SK-N-MC (cell line): ENCODE measurements at regions not wholly inside any gene's neighbourhood (a gene's known extent, or its start where the extent isn't known, plus 50 kb on each side); places are given as distances from the start of the nearest gene placed in this dataset.

Experiments
- DNase-seq: peaks from one replicate; pipeline ENCODE4 v3.0.0-alpha.2; 2011; ENCODE audit warnings: low read depth, low spot score
- H3K27ac ChIP-seq: fragments of 200-600 bp; sonication (generic); 2 replicates; pipeline ENCODE4 v1.5.1; 2016; ENCODE audit warnings: mixed run types
- H3K36me3 ChIP-seq: fragments of 200-600 bp; sonication (generic); 2 replicates; pipeline ENCODE4 v1.6.1; 2017; ENCODE audit warnings: antibody characterized with exemption, low read length, mixed read lengths; ENCODE audit not compliant: insufficient read depth
- H3K4me3 ChIP-seq: fragments of 200-600 bp; sonication (generic); 2 replicates; pipeline ENCODE4 v1.5.1; 2016
- H3K9ac ChIP-seq: fragments of 200-600 bp; sonication (generic); 2 replicates; pipeline ENCODE4 v1.8.0; 2017; ENCODE audit warnings: mixed run types, mixed read lengths; ENCODE audit not compliant: insufficient read length
- H3K9me3 ChIP-seq: fragments of 200-600 bp; sonication (generic); 2 replicates; pipeline ENCODE4 v1.6.1; 2017; ENCODE audit warnings: low read depth, mild to moderate bottlenecking, antibody characterized with exemption, low read length, moderate library complexity, mixed read lengths
- EZH2 ChIP-seq: fragments of 200-600 bp; sonication (generic); IDR thresholded peaks from one replicate; pipeline ENCODE4 v1.6.1; 2017; ENCODE audit warnings: antibody characterized with exemption
- FOXP2 ChIP-seq: optimal IDR thresholded peaks from 2 replicates; pipeline ENCODE3; 2011; ENCODE audit warnings: mild to moderate bottlenecking, moderate library complexity; ENCODE audit not compliant: insufficient read depth; ENCODE audit errors: extremely low read length, control extremely low read depth
- POLR2AphosphoS5 ChIP-seq: IDR thresholded peaks from 2 replicates; pipeline ENCODE4 v1.6.1; 2012; ENCODE audit warnings: mild to moderate bottlenecking, low read depth, low read length, borderline replicate concordance

- DNase-seq: no peak
Measured at GRCh38 chr2:58660046-58660445, 418.9 kb upstream of the FANCL start.

GRCh38 chr2:58655152-58655551 lies 414.0 kb upstream of the FANCL start:
- DNase-seq: no peak
- Histone ChIP-seq H3K9ac (no peak overlapping the region), H3K9me3 (no peaks in the 10 kb centered on the region), H3K27ac (no peak overlapping the region), H3K36me3 (no peaks in the 10 kb centered on the region), H3K4me3 (no peak overlapping the region)
- TF ChIP-seq FOXP2 (no peak), EZH2 (no peak), POLR2AphosphoS5 (no peak)

More at GRCh38 chr2:58660046-58660445, 418.9 kb upstream of the FANCL start:
- H3K36me3 ChIP-seq: no peaks in the 10 kb centered on the region
- no peak overlapping the region for H3K4me3 ChIP-seq
- TF ChIP-seq EZH2 (no peak), POLR2AphosphoS5 (no peak), FOXP2 (no peak)
- no peak overlapping the region for H3K27ac ChIP-seq
- no peak overlapping the region for H3K9ac ChIP-seq
- H3K9me3 ChIP-seq: no peaks in the 10 kb centered on the region

DNA sequence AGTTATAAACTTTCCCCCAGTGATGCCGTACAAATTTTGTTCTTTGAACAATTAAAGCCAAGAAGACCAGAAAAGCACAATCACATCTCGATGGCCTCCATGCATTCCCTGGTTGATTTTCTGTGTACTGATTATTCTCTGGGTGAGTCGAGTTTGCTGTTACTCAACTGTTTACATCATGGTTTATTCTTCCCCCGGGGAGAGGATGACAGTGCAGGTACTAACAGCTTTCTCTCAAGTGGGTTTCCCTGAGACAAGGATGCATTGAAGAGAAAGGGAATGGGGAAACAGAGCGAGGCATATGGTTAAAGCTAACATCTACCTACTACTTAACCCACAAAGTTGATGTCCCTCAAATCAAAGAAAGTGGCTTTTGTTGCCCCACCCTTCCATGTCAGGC lies 410.8 kb upstream of the FANCL start:
- Histone ChIP-seq H3K9ac (no peak overlapping the region), H3K4me3 (no peak overlapping the region), H3K36me3 (no peaks in the 10 kb centered on the region), H3K27ac (no peak overlapping the region), H3K9me3 (no peaks in the 10 kb centered on the region)
- no peak for TF ChIP-seq POLR2AphosphoS5
- no peak for TF ChIP-seq EZH2
- no peak for TF ChIP-seq FOXP2
- no peak for DNase-seq

- TF ChIP-seq EZH2 (no peak), POLR2AphosphoS5 (no peak), FOXP2 (no peak)
- Histone ChIP-seq H3K36me3 (no peaks in the 10 kb centered on the region), H3K9me3 (no peaks in the 10 kb centered on the region), H3K4me3 (no peak overlapping the region), H3K9ac (no peak overlapping the region), H3K27ac (no peak overlapping the region)
- DNase-seq: no peak
Measured at GRCh38 chr2:58650781-58651180, 409.7 kb upstream of the FANCL start.

DNA sequence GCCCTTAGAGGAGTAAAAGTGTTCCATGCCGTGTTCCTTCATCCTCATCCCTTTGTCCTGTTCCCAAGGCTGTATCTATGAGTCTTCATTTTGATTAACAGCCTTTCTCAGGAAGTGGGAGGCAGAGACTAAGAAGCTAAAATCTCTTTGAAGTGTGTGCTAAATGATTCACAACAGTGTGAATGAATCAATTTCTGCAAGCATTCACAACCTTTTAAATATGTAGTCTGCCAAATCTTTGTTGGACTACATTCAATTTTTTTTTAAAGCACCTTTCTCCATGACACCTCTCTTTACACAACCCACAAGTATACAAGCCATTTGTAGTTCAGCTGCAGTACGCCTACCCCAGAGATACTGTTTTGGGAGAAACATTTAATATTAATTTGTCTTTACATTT lies 408.6 kb upstream of the FANCL start:
- no peak for DNase-seq
- Histone ChIP-seq H3K9ac (no peak overlapping the region), H3K9me3 (no peaks in the 10 kb centered on the region), H3K27ac (no peak overlapping the region), H3K36me3 (no peaks in the 10 kb centered on the region), H3K4me3 (no peak overlapping the region)
- TF ChIP-seq POLR2AphosphoS5 (no peak), EZH2 (no peak), FOXP2 (no peak)

DNA sequence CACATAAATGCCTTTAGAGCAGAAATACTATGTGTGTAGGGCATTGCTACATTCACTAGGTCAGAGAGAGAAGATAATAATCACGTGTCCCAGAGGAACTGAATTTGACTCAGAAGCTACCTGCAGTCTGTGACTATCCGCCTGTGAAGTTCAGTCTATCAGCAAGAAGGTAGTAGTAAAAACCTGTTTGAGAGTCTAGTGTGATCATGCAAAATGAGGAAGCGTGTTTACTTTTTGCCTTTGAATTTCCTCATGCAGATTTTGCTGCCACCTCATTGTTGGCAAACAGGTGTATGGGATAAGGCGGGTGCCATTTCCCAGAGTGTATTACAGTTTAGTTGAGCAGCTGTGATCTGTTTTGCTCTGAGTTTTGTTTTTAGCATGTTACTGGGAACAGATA lies 403.9 kb upstream of the FANCL start:
- Histone ChIP-seq H3K27ac (no peak overlapping the region), H3K9ac (no peak overlapping the region), H3K4me3 (no peak overlapping the region), H3K9me3 (no peaks in the 10 kb centered on the region), H3K36me3 (no peaks in the 10 kb centered on the region)
- no peak for DNase-seq
- TF ChIP-seq EZH2 (no peak), FOXP2 (no peak)

GRCh38 chr2:58644451-58644850 lies 403.3 kb upstream of the FANCL start:
- no peak for TF ChIP-seq FOXP2
- TF ChIP-seq EZH2: no peak
- TF ChIP-seq POLR2AphosphoS5: no peak
- no peaks in the 10 kb centered on the region for H3K9me3 ChIP-seq
- H3K36me3 ChIP-seq: no peaks in the 10 kb centered on the region
- no peak overlapping the region for H3K9ac ChIP-seq
- DNase-seq: no peak
- H3K27ac ChIP-seq: no peak overlapping the region
- H3K4me3 ChIP-seq: no peak overlapping the region

- no peak overlapping the region for H3K9ac ChIP-seq
- H3K9me3 ChIP-seq: no peaks in the 10 kb centered on the region
- TF ChIP-seq EZH2 (no peak), FOXP2 (no peak), POLR2AphosphoS5 (no peak)
- no peaks in the 10 kb centered on the region for H3K36me3 ChIP-seq
- no peak overlapping the region for H3K27ac ChIP-seq
- no peak for DNase-seq
- no peak overlapping the region for H3K4me3 ChIP-seq
Measured at GRCh38 chr2:58641001-58641400, 399.9 kb upstream of the FANCL start.

GRCh38 chr2:58640042-58640441 lies 398.9 kb upstream of the FANCL start:
- TF ChIP-seq POLR2AphosphoS5: no peak
- TF ChIP-seq FOXP2: no peak
- no peak for TF ChIP-seq EZH2
- Histone ChIP-seq H3K9me3 (no peaks in the 10 kb centered on the region), H3K4me3 (no peak overlapping the region), H3K27ac (no peak overlapping the region), H3K36me3 (no peaks in the 10 kb centered on the region), H3K9ac (no peak overlapping the region)
- DNase-seq: no peak

- no peak for DNase-seq
- Histone ChIP-seq H3K9ac (no peak overlapping the region), H3K36me3 (no peaks in the 10 kb centered on the region), H3K4me3 (no peak overlapping the region), H3K27ac (no peak overlapping the region), H3K9me3 (no peaks in the 10 kb centered on the region)
- TF ChIP-seq FOXP2: no peak
- TF ChIP-seq POLR2AphosphoS5: no peak
- TF ChIP-seq EZH2: no peak
Measured at GRCh38 chr2:58638256-58638805, 397.2 kb upstream of the FANCL start.
